GM19238 (cell line): ENCODE measurements at regions not wholly inside any gene's neighbourhood (a gene's known extent, or its start where the extent isn't known, plus 50 kb on each side); places are given as distances from the start of the nearest gene placed in this dataset.
"Not testable (repeated sequence)": the region's sequence is repeated elsewhere in the genome, so short reads cannot be mapped to it uniquely, and the experiment has no call there.

Experiments used
- DNase-seq: peaks from one replicate; pipeline ENCODE4 v3.0.0; 2011; ENCODE audit warnings: low spot score; ENCODE audit not compliant: insufficient read length

- no peak for DNase-seq
Observed at GRCh38 chr5:105639511-105639910, 2031.2 kb downstream of the EFNA5 start.

GRCh38 chr5:105639068-105639467 is 2031.7 kb downstream of the EFNA5 start:
- no peak for DNase-seq

- no peak for DNase-seq
Observed at GRCh38 chr5:105638437-105638836, 2032.3 kb downstream of the EFNA5 start.

DNA sequence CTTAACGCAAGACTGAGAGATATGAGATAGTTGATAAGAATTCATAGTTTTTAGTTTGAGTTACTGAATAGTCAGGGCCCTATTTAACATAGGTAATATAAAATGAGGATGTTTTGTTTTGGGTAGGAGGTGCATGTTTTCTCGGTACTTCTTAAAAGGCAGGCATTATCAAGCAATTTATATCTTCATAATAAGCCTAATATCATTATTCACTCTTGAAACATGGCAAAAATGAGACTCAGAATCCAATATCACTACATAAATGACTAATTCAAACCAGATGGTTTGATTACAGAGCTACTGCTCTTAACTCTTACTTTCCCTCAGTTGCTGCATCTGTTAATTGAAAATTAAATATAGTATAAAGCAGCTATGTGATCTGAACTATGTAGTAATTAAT is 2038.7 kb downstream of the EFNA5 start:
- no peak for DNase-seq

GRCh38 chr5:105630803-105631202 is 2039.9 kb downstream of the EFNA5 start:
- DNase-seq, result no peak

DNA sequence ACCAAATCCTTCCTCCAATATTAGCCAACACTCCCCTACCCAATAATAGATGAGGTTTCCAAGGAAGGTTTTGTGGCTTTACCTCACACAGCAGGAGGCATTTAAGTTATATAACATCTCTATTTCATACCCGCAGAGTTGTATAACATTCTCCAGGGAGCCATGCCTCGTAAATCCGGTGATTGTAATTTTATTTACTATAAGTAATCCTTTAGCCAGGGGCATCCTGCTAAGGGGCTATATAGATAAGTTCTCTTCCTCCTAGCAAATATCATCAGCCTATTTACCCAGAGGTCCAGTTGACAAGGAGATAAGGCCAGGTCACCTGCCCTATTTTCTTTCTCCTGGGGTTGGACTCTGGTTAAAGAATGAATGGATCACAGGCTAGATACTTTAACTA is 2051.0 kb downstream of the EFNA5 start:
- no peak for DNase-seq

DNA sequence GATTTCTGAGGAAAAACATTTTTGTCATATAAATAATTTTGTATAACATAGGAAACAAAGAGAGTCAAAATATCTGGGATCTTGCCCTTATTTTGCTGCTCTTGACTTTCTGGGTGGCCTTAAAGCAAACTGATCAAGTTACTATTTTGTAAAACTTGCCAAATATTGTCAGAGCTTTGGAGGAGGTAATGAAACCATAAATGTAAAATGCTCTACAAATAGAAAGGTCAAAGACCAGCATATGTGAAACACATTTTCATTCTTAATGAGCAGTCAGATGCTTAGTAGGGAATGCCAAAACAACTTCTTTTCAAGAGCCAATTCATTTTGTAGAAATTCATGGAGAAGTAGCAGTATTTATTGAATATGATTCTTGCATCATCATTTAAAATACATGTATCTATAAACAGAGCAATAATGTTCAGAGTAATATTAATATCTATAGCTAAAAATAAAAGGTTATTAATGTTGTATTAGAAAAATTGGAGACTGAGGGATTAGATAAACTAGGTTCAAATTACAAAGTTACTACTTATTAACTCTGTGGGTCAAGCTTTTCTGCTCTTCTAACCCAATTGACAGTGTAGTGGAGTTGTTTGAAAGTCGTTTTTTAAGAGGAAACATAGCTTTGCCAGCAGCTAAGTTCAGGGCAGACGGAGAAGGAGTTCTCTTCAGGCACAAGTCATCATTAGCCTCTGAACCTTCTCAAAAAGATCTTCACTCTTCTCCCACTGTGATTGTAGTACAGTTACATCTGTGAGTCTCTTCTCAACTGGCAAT is 2053.1 kb downstream of the EFNA5 start:
- no peak for DNase-seq

DNA sequence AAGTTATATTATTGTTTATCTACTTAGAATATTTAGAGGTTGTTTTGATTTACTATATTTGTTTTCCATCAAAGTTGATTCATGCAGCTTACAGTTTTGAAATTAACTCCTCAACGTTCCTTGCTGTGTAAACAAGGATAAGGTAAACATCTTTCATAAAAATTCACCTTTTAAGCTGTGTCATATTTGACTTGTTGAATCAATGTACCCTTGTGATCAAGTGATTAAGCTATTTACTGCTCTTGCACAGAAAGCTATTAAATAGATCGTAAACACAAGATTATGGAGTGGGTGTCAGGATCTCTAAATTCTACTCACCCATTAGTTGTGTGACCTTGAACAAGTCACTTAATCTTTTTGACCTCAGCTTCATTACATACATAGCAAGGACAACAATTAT is 2054.0 kb upstream of the NUDT12 start:
- no peak for DNase-seq

GRCh38 chr5:105602406-105602805 is 2039.8 kb upstream of the NUDT12 start:
- DNase-seq, result not testable (repeated sequence)

- no peak for DNase-seq
Observed at GRCh38 chr5:105593011-105593760, 2030.6 kb upstream of the NUDT12 start.

DNA sequence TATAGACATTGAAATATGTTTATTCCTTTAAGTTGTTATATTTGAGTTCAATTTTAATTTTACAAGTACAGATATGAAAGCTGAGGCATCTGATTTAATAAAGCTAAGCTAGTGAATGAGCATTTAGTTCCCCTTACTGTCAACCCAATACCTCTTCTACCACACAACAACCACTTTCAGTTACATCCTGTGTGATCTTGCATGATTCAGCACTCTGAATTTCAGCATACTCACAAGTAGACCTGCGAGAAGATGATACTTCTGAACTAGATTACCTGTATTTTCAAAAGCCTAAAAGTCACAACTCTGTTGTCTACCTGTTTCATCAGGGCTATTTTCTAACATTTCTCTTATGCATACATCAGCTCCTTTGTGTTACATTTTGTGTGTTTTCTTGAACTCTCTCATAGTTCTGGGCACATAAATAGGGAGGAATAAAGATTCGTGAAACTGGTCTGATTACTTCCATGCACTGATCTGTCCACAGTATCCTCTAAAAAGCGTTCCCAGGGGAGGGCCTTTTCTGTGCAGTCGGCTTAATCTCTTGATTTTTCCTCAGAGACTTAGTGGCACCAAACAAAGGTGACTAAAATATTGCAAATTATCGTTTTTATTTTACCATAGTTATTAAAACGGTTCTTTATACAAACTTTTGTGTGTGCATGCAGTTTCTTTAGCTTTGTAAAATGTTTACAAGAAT is 2025.5 kb upstream of the NUDT12 start:
- no peak for DNase-seq

DNA sequence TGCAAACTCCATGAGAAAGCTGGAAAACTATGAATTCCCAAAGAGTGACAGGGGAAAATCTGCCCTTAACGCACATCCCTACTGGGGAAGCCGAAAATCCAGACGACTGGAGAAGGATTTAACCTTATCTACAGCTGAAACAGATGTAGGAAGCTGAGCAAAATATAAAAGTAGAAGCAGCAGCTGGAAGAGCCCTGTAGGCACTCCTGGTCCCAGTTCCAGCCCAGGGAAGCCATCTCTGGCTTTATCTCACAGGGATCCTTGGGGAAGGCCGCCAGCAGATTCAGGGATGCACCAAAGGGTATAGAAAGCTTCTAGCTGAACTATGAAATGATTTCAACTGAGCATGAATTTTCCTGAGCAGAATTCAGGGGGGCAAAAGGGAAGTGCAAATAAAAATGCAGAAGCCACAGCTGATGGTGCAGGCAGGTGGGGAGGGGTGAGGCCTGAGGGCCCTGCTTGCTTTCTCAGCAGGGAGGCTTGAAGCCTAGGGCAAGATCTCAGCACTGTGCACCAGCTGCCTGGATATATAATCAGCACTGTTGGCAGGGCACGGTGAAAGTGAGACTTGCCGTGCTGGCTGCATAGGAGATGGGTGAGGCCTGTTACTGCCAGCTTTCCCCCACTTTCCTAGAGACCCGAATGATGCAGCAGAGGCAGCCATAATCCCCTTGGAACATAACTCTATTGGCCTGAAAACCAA is 2019.5 kb upstream of the NUDT12 start:
- DNase-seq, result no peak

GRCh38 chr5:105573575-105573974 is 2011.0 kb upstream of the NUDT12 start:
- DNase-seq, result no peak

DNA sequence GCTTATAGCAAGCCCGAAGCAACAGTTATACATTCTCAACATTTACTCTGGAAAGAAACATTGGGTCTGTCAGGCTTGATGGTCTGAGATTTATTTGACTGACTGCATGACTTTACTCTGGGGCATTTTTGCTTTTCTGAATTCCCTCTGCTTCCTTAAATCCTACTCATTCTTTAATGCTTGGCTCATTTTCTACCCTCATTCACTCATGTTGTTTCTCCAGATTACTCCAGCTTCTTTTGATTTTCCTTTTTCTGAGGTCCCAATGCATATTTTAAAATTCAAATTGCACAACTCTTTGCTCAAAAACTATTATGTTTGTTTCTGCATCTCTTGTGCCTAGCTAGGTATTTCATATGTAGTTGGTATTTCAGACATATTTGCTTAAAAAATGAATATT is 2002.9 kb upstream of the NUDT12 start:
- DNase-seq, result no peak

DNA sequence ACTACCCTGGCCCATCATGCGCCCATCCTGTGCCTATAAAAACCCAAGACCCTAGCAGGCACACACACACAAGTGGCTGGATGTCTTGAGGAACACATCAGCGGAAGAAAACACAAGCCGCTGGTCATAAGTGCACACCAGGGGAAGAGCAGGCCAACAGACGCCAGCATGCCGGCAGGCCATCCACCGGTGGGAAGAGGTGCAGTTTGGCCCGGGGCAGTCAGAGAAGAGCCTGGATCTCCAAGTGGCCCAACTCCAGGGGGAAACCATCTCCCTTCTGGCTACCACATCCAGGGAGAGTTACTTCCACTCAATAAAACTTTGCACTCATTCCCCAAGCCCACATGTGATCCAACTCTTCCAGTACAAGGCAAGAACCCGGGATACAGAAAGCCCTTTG is 2001.3 kb upstream of the NUDT12 start:
- DNase-seq, result no peak

DNA sequence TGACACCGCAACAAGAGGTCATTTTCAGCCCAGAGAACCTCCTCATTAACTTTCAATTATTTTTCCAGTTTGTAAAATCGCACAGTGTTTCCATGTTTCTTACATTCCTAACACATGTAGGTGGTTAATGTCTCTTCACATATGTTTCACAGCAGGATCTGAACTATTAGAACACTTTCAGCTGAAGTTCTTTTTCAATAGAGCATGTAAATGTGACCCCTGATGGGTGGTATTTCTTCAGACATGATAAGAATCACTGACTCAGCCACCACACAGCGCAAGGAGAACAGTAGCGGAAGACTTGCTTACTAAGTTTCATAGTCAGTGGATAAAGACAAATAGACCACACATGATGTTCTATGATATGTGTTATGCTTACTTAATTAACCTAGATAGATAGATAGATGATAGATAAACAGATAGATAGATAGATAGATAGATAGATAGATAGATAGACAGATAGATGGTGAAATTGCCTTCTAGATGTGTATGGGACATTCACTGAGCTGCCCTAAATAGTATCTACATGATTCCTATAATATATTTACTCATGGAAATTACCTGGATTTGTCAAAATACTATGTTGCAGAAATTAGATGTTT is 1992.1 kb upstream of the NUDT12 start:
- no peak for DNase-seq

- no peak for DNase-seq
Observed at GRCh38 chr5:105544300-105544699, 1981.7 kb upstream of the NUDT12 start.

GRCh38 chr5:105536675-105537074 is 1974.1 kb upstream of the NUDT12 start:
- DNase-seq, result no peak

- no peak for DNase-seq
Observed at GRCh38 chr5:105530716-105531261, 1968.2 kb upstream of the NUDT12 start.

- DNase-seq, result no peak
Observed at GRCh38 chr5:105529851-105530250, 1967.3 kb upstream of the NUDT12 start.

DNA sequence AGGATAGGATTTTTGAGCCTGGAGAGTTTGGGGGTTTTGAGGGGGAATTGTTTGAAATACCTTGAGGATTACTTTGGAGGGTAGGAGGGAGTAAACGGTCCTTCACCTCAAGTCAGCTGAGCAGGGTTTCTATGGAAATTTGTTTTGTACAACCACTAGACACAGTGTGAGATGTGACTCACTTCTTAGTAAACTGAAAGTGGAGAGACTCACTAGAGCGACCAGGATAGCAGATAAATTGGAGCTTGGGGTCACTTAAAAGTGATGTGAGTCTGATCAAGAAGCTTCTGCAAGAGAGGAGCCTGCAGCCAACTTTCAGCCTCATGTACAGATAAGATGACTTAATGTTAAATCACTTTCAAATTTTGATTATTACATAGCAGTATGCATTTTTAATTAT is 1945.9 kb upstream of the NUDT12 start:
- DNase-seq, result no peak
